GM21576 (cell line): ENCODE measurements at regions not wholly inside any gene's neighbourhood (a gene's known extent, or its start where the extent isn't known, plus 50 kb on each side); places are given as distances from the start of the nearest gene placed in this dataset.

ENCODE experiments used
- ATAC-seq: cut with Tn5 transposase; IDR thresholded peaks from one replicate; pipeline ENCODE4 v1.9.1; 2021; ENCODE audit warnings: mild to moderate bottlenecking, moderate library complexity; ENCODE audit not compliant: unreplicated experiment

DNA sequence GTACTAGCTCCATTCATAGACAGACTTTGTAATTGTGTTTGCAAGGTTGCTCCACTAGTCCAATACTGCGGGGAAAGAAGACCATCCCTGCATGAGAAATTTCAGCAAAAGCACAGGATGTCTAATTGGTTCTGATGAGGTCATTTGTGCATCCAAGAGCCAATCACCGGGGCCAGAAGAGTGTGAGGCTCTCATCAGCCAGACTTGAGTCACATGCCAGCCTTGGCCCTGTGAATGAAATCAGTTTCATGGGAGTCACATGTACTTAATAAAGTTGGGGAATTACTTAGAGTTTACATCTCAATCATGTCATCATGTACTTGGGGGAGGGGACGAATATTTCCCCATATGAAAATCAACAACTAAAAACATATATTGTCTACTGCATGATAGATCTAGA, 1236.0 kb downstream of the MAT2B start:
- ATAC-seq: peak; percentile 34

DNA sequence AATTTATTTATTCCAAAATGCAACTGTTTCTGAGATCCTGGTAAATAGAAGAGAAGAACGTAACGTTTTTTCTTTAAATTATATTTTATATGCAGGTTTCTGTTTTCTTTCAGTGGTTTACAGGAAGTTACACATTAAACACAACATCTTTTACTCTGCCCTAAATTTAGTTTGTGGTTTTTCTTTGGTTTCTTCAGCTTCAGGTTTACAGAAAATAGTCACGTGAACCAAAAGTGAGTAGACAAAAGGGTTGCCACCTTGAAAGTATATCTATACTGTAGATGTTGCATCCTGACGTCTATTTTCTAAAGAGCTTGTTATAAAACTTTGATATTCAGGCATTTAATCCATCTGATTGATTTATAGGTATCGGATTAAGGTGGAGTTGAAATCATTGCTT, 1236.6 kb downstream of the MAT2B start:
- ATAC-seq: peak; percentile 83

DNA sequence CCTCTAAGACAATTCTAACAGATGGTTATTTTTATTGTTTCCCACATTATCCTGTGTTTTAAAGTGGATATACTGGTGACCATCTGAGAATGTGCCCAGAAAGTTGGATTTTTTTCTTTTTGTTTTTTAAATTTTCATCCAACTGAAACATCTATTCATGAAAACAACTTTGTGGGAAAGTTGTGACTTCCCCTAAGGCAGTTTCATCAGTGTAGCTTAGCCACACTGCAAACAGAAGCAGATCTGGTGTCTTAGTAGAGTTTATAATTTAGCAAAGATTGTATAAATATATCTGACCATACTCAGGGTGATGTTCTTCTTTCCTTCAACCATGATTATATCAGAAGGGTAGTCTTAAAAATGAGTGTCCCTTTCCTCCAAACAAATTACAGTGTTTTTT, 1241.3 kb downstream of the MAT2B start:
- ATAC-seq: no peak

DNA sequence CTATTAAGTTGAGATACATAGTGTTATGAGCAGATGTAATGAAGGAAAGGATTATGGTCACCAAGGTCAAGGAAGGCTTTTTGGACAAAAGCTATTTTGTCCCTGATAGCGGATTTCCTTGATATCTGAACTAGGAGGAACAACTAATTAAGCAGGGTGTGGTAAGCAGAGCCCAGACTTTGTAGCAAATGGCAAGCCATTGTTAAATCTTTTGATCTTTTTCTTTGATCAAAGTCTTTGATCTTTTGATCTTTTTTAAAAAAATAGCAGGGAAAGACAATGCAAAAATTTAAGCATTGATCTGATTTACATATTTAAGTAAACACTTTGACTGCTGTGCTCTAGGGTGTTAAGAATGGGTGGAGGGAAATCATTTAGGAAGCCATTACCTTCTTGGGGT, 1242.0 kb downstream of the MAT2B start:
- ATAC-seq: no peak

DNA sequence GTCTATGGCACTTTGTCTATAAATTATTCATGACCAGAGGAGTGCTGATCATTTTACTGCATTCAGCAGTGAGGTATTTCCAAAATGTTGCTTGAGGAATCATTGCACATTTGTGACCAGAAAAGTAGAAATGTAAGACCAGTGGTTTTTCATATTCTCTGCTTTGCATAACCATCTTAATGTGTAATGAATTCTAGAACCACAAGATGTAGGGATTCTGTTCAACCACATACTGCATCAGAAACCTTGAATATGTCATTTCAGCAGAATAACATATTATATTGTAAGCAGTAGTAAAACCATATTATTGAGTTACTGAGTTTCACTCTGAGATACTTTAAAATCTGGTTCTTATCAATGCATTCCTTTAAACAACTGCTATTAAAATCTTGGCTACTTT, 1243.4 kb downstream of the MAT2B start:
- peak; percentile 73 for ATAC-seq

DNA sequence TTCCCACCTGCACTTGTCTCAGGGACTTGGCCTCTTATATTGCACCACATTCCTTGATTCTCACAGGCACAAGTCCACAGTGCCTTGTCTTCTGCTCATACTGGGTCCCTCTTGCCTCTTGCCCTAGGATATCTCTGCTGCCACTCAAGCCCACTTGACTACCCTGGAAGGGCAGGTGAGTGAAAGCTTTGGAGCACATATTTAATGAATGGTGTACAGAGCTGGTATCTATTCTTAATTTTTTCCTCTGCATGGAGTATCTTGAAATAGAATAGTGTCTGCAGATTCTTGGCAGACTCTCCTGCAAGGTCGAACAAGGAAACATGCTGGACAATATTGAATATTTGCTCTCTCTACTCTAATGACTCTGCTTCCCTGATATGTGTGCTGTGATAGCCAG, 1248.0 kb downstream of the MAT2B start:
- ATAC-seq: no peak

DNA sequence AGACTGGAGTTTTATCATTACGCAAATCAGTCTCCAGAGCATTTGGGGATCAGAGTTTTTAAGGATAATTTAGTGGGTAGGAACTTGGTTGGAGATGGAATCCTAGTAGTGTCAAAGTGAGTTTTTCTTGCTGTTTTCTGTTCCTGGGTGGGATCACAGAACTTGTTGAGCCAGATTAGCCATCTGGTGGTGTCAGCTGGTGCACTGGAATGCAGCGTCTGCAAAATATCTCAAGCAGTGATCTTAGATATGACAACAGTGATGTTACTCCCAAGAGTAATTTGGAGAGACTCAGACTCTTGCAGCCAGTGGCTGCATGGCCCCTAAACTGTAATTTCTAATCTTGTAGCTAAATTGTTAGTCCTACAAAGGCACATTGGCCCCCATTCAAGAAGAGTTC, 1257.8 kb downstream of the MAT2B start:
- no peak for ATAC-seq

DNA sequence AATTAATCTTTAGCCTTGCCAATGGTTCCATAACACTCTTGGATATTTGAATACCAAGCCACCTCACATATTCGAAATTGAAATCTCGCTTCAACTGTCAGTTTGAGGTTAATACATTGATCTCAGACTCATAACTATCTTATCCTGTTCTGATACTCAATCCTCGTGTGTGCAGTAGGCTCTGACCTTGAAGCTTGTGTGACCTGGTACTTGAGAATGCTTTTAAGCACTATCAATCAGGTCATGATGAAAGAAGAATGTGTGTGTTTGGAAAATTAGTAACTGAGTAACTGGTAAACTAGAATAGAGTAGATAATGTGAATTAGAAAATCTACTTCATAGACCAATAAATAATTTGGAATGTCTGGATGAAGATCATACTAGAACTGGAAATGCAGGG, 1266.7 kb downstream of the MAT2B start:
- no peak for ATAC-seq

DNA sequence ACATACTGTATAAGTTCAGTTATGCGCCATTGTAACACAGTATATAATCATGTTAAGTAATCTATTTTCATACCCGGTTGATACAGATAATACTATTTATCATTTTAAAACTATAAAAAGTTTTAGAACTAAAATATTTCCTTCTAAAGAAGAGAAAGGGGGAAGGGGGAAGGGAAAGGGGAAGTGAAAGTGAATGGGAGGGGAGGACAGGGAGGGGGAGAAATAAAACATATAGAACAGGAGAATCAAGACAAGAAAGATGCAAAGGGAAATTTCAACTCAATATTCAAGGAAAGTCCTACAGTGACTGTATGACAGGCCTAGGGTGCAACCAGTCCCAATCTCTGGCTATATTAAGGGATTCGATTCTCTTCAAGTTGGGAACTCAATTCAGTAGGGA, 1278.8 kb downstream of the MAT2B start:
- ATAC-seq: no peak

DNA sequence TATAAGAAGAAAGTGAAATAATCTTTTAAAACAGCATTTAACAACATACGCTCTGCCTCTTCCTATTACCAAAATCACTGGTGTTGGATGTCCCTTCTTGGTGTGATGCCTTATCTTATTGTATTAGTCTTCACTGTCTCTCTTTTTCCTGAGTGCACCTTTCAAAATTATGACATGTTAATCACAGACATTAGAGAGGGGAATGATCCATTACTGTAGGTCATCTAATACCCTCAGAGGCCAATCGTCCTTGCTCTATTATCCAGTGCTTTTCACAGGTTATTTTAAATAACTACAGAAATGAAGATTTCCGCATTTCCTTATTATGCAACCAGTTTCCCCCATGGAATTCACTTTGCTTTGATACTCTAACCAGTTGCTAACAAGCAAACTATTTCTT, 1292.7 kb downstream of the MAT2B start:
- no peak for ATAC-seq

DNA sequence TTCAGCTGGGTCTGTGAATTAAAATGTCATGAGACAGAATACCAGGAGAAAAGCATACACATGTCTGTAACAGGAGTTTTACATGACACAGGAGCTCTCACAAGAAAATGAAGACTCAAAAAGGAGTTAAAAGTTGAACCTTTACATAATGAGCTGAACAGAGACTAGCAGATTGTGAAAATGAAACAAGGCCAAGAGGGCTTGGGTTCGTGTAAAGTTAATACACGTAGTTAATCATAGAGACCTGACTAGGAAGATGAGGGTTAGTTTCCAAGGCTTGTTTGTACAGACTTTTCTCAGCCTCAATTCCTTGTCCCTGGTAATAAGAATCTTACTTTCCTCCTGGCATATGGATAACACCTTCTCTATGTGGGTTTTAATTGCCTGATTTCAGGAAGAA, 1294.0 kb downstream of the MAT2B start:
- ATAC-seq: no peak

DNA sequence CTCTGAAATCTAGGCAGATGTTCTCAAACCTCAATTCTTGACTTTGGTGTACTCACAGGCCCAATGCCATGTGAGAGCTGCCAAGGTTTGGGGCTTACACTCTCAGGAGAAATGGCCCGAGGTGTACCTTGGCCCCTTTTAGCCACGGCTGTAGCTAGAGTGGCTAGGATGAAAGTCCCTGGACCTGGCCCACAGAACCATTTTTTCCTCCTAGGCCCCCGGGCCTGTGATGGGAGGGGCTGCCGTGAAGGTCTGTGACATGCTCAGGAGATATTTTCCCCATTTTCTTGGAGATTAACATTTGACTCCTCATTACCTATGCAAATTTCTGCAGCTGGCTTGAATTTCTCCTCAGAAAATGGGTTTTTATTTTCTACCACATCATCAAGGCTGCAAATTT, 1296.5 kb downstream of the MAT2B start:
- no peak for ATAC-seq

DNA sequence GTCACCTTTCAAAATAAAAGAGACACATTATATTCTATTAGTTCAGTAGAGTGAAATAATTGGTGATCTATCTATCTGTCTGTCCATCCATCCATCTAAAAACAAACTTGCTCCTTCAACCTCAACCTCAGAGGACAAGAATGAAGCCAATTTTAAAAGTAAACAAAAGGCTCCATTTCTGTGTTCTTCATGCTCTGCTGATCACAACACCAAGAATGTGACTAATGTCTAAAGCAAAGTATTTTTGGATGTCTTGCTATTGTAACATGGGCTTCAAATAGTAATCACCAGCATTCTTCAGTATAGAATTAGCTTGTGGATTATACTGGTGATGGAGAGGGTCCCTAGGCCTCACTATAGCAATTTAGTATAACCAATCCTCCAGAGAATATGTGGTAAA, 1304.4 kb downstream of the MAT2B start:
- ATAC-seq: peak; percentile 75

DNA sequence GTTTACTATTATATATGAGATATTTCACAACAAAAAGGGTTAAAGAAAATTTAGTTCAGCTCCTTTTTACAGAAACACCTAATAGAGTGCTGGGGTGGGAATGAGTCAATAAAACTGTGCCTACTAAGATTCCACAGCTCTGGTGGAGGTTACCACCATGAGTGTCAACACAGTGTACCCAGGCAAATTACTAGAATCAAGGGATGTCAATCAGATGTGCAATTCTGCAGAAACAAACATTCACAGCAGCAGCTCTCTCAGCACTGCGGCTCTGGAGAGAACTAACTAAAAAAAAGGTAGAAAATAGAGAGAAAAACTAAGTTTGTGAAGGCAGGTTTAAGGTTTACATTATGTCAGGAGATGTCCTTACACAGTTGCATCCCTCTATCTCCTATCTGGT, 1313.0 kb downstream of the MAT2B start:
- no peak for ATAC-seq

DNA sequence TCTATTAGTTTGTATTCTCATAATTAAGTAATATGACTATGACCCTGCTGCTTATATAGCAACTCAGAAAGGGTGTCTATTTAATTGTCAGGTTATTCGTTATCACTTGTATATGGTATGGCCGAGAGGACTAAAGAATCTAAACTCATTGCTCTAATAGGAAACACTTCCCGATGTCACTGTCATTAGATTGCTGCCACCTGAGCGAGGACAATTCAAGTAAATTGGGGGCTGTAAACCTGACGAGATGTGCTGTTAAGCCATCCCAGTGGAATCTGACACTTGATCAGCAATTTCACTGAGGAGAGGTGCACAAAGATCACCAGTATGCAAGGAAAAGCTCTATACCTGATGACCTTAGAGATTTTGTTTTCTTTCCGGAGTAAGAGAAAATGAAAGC, 1319.3 kb downstream of the MAT2B start:
- no peak for ATAC-seq

DNA sequence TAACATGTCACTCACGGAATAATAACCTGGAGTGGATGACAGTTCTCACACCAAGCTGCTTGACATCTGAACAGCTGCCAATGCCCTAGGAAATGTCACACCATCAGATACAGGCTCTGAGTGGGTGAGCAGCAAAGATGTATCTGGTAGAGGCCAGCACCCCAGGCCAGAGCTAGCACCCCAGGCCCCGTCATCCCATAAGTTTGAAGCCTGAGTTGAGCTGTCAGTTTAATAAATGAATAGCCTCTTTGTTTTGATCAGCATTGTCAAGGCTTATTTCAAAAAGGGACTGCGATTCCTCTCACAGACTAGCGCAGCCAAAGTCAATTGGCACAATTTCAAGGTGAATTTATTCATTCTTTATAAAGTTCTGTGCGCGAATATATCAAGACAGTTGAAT, 1327.1 kb downstream of the MAT2B start:
- no peak for ATAC-seq

DNA sequence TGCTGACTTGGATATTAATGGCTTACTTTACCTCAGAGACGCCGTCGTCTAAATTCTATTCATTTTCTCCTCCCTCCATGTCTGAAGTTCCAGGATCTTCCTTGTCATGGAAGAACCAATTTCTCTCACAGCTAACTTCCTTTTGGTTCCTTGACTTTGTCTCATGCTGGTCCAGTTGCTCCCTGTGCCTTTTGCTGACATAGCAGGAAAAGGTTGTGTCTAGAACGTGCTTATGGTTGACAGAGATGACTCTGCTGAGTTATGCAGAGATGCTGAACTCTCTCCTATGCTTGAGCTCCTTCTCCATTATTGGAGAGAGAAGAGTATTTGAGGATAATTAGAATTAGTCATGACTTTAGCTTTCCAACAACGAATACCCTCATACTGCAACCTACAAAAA, 1338.9 kb downstream of the MAT2B start:
- no peak for ATAC-seq

DNA sequence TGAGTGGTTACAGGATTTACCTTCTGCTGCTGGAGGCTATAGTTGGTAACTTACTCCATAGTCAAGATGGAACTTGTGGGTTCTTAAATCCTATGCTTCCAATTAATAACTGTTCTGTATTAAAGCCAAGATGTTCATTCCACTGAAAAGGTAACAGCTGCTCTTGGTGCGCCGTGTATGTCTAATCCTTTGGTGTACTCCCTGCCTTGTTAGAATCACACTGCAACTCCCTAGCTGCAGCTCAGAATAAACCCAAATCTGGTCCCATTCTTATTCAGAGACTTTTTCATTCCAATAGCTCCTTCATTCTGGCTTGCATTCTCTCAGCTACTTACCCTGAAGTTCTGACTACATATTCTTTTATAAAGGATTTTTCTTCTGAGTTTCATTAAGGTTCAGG, 1355.5 kb downstream of the MAT2B start:
- no peak for ATAC-seq

DNA sequence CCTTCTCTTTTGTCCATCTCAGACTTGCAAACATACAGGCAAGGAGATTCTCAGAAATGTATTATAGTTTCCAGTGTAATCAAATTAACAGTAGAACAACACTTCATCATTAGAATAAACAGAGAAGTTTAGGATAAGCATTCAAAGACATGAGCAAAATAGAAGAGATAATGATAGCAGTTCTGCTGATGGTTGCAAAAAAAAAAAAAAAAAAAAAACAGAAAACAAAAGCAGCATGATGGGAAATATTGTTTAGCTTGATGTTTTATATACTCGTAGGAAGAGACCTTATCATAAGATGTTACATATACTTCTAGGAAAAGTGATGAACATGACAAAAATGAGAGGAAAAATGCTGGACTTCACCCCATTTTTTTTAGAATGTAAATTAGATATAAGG, 1356.2 kb downstream of the MAT2B start:
- ATAC-seq: no peak

DNA sequence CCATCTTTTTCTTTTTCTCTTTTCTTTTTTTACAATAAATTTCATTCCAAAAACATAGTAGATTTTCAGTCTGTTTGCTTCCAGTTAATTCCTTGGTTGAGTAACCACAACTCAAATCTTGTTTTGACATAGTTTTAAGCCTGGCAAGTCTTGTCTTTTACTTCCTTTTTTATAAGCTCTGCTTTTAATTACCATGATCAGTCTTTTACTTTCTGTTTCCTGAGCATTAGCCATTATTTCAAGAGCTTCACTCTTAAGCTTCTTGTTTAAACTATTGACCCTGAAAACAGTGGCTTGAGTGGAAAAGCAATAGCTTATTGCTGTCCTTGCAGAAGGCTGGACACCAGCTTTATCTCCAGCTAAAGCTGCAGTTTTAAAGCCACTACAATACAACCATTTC, 1363.3 kb downstream of the MAT2B start:
- ATAC-seq: no peak

DNA sequence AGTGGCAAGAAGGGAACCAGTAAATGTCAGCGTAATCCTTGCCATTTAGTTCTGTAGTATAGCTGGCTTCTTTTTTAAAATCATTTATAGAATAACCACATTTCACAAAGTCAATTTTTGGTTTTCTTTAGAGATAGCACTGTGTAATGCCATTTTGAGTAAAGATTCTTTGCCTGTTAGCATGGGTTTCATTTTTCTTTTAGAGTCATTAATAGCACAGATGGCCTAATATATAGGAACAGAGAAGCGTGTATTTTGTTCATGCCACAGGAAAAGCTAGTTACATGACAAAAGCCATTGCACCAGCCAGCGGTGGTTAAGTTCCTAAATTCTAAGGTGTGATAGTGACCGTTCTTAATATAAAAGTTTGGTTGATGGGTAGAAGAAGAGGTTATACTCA, 1363.9 kb downstream of the MAT2B start:
- ATAC-seq: no peak

DNA sequence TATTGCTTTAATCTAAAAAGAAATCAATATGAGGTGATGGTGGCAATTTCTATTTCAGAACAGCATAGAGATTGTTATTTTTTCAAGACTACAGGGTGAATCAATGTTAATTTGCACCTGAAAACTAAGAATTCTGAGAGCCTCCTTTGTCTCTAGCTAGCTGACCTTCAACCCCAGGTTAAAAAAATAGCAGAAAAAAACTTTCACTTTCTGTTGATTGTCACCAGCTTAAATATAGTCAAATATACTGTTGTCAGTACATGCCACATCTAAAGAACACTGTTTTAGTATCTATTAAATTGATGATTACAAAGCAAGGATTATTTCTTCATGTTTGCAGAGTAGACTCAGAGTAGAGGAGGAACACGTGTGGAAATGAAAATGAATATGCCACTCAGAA, 1371.4 kb downstream of the MAT2B start:
- no peak for ATAC-seq

DNA sequence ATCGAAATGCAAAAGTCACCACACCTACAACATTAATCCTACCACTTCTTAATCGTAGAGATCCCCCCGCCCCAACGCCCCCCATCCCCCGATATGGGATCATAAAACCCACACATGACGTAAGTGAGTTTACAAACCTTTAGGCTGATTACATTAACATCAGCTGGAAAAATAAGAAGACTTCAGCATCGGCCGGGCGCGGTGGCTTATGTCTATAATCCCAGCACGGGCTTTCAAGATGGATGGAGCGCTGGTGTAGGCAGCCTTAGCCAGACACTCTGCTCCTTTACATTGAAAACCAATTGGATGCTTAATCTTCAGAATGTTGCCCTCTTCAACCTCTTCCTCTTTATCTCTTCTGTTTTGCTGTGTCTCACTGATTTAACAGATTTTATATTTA, 1376.0 kb downstream of the MAT2B start:
- ATAC-seq: no peak

DNA sequence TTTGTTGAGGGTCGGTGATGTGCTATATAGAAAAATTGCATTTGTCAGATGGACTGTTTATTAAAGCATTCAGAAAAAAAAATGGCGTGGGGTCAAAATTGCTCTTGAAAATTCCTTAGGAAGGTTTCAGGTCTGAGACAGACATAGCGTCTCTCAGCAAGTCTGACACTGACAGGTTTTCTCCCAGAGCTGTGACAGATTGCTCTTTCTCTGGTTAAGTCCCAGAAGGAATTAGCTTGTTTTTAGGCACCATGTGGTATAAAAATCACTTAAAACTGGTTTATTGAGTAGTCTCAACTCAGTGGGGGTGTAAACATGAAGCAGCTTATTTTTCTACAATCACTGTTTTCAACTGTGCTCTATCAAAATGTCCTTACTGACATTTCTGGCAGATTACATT, 1379.8 kb downstream of the MAT2B start:
- no peak for ATAC-seq
